ENCODE measurements at regions not wholly inside any gene's neighbourhood (a gene's known extent, or its start where the extent isn't known, plus 50 kb on each side); places are given as distances from the start of the nearest gene placed in this dataset.
"Not testable (repeated sequence)": the region's sequence is repeated elsewhere in the genome, so short reads cannot be mapped to it uniquely, and the experiment has no call there.

DNA sequence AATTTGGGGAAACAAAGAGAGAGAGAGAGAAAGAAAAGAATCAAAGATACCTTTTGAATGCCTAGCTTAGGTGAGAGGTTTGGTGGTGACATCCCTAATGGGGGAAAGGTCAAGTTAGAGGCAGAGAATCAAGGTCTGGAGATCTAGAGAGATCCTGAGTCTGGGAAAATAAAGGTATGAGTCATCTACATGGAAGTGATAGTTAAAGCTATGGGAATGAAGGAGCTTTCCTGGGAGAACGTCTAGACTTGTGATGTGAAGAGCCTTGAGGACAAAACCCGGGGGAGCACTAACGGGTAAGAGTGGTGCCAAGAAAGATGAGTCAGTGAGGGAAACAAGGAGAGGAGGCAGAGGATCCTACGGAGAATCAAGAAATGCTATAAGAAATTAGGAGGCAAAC is 110.8 kb upstream of the RUNX1 start:
- Mint-ChIP-seq H3K4me3 (no peak overlapping the region), H3K27ac (no peak overlapping the region), H3K4me1 (ENCODE audit: low read depth) (peaks cover 6% of the 10 kb centered on the region), H3K36me3 (ENCODE audit: low read depth) (peaks cover 9% of the 10 kb centered on the region), H3K27me3 (ENCODE audit: insufficient read depth) (peaks cover 2% of the 10 kb centered on the region), H3K9me3 (peaks cover 46% of the 10 kb centered on the region)
- no peak for DNase-seq (ENCODE audit: low spot score)
- intact Hi-C loops (cut with micrococcal nuclease): no loop called here

DNA sequence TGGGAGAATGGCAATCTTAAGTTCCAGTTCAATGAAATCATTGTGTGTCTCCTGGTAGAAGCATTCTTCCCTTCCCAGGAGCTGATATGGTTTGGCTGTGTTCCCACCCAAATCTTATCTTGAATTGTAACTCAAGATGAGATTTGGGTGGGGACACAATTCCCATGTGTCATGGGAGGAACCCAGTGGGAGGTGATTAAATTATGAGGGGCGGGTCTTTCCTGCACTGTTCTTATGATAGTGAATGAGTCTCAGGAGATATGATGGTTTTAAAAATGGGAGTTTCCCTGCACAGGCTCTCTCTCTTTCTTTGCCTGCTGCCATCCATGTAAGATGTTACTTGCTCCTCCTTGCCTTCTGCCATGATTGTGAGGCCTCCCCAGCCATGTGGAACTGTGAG is 108.3 kb upstream of the RUNX1 start:
- H3K4me1 Mint-ChIP-seq (ENCODE audit: low read depth); intact Hi-C loops (cut with micrococcal nuclease): not testable (repeated sequence)

DNA sequence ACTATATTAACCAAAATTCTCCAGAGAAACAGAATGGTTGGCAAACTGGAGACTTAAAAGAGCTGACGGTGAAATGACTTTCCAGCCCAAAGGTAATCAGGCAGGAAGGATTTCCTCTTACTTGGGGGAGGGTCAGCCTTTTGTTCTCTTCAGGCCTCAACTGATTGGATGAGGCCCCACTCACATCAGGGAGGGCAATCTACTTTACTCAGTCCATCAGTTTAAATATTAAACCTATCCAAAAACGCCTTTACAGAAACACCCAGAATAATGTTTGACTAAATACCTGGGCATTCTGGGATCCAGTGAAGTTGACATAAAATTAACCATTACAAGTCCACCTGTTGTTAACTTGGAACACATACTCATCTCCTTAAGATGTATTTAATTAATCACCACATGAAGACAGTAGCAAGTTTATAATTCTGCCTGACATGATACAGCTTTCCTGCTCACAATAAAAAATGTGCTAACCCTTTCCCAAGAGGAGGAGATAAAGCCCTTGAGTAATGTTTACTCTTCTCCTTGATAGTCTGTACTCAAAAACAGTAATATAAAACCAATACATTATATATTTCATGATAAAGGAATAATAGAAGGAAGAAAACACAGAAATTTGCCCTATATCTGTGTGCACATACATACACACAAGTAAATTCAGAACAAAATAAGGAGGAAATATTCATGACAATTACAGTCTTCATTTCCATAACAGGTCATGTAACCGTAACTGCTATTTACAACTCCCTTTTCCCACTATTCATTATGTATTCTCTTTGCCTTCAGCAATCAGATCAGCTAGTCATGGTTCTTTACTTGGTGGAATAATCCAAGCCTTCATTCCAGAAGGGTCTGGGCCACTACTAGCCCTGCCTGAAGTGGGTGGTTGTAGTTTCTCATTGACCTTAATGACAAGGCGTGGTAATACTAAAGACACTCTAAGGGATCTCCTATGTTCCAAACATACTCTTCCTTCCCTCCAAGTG is 107.5 kb upstream of the RUNX1 start:
- Mint-ChIP-seq H3K36me3 (ENCODE audit: low read depth) (peaks cover 17% of the 10 kb centered on the region), H3K27ac (no peak overlapping the region), H3K27me3 (ENCODE audit: insufficient read depth) (no peaks in the 10 kb centered on the region), H3K4me3 (no peak overlapping the region), H3K4me1 (ENCODE audit: low read depth) (peaks cover 15% of the 10 kb centered on the region), H3K9me3 (peaks cover 46% of the 10 kb centered on the region)
- no peak for DNase-seq (ENCODE audit: low spot score)
- intact Hi-C loops (cut with micrococcal nuclease): no loop called here

More for the DNA sequence above, 108.3 kb upstream of the RUNX1 start:
- DNase-seq (ENCODE audit: low spot score); H3K27me3 Mint-ChIP-seq (ENCODE audit: insufficient read depth); H3K4me3 Mint-ChIP-seq; H3K27ac Mint-ChIP-seq: not testable (repeated sequence)
- H3K36me3 Mint-ChIP-seq (ENCODE audit: low read depth): peaks cover 11% of the 10 kb centered on the region
- H3K9me3 Mint-ChIP-seq: peaks cover 41% of the 10 kb centered on the region

DNA sequence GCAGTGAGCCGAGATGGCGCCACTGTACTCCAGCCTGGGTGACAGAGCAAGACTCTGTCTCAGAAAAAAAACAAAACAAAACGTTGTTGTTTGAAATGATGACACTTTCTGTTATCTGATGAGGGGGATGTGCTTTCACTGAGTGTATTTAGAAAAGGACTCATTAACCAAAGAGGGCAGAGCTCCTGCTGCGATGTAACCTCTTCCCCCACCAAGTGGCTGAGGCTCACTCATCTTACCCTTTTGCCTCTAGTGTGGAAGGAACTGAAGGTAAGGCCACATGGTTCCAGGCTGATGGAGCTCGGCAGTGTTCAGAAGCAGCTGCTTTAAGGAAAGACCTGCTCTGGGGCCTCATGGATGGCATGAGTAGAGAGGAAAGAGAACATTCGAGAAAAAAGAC is 105.7 kb upstream of the RUNX1 start:
- H3K4me1 Mint-ChIP-seq (ENCODE audit: low read depth): peaks cover 32% of the 10 kb centered on the region
- intact Hi-C loops (cut with micrococcal nuclease): loop anchor here (5.0 kb wide), 1 partner anchor 43 kb away; no protein-coding TSS in a partner anchor
- peaks cover 17% of the 10 kb centered on the region for H3K36me3 Mint-ChIP-seq (ENCODE audit: low read depth)
- H3K27me3 Mint-ChIP-seq (ENCODE audit: insufficient read depth): no peaks in the 10 kb centered on the region
- no peak overlapping the region for H3K4me3 Mint-ChIP-seq
- peaks cover 52% of the 10 kb centered on the region for H3K9me3 Mint-ChIP-seq
- DNase-seq (ENCODE audit: low spot score): no peak
- H3K27ac Mint-ChIP-seq: peak overlapping the region; percentile 32

DNA sequence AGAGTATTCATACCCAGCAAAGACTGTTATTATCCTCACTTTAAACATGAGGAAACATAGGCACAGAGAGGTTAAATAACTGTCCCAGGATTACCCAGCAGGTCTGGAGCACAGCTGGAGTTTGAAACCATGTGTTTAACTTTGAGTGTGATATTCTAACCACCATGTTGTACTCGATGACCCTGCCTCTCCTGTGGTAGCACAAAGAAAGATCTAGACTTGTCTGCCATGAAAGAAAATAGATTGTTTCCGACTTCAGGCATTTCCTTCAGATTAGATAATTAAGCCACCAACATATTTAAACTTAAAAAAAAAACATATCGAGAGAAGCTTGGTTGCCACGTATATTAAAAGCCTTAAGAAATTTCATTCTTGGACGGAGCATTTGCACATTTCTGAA is 104.6 kb upstream of the RUNX1 start:
- H3K27ac Mint-ChIP-seq: no peak overlapping the region
- H3K4me1 Mint-ChIP-seq (ENCODE audit: low read depth): peaks cover 36% of the 10 kb centered on the region
- H3K9me3 Mint-ChIP-seq: peaks cover 42% of the 10 kb centered on the region
- DNase-seq (ENCODE audit: low spot score): no peak
- H3K27me3 Mint-ChIP-seq (ENCODE audit: insufficient read depth): no peaks in the 10 kb centered on the region
- intact Hi-C loops (cut with micrococcal nuclease): loop anchor here (5.0 kb wide), 1 partner anchor 44 kb away; no protein-coding TSS in a partner anchor
- H3K4me3 Mint-ChIP-seq: no peak overlapping the region
- peaks cover 14% of the 10 kb centered on the region for H3K36me3 Mint-ChIP-seq (ENCODE audit: low read depth)

DNA sequence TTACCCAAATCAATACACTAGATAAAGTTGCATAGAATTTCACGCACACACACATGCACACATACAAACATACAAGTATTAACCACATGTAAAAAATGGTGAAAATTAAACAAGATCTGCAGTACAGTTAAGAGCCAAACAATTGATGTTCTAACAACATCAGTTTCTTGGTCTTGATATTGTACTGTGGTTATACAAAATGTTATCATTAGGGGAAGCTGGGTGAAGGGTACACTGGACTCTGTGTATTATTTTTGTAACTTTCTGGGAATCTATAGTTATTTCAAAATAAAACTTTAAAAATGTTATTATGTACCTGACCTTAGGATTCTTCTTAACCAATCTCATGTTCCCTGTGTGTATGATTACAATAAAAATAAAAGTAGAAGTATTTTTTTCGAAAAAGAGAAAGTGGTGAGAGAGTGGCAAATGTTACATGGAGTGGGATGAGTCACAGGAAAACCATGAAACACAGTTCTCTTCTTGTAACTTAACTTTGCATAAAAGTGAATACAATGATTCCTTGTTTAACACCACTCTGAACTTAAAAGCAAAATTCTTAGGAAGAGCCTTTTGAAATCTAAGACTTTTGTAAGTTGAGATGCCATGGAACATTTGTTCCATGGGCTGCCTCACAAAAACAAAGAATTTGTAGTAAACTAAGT is 101.6 kb upstream of the RUNX1 start:
- H3K27me3 Mint-ChIP-seq (ENCODE audit: insufficient read depth): no peaks in the 10 kb centered on the region
- H3K4me1 Mint-ChIP-seq (ENCODE audit: low read depth): peaks cover 36% of the 10 kb centered on the region
- intact Hi-C loops (cut with micrococcal nuclease): loop anchor here (1.0 to 5.0 kb wide), 9 partner anchors 11 to 250 kb away; no protein-coding TSS in a partner anchor
- H3K36me3 Mint-ChIP-seq (ENCODE audit: low read depth): peaks cover 9% of the 10 kb centered on the region
- no peak for DNase-seq (ENCODE audit: low spot score)
- H3K27ac Mint-ChIP-seq: peak overlapping the region; percentile 42
- H3K9me3 Mint-ChIP-seq: peaks cover 24% of the 10 kb centered on the region
- H3K4me3 Mint-ChIP-seq: no peak overlapping the region

DNA sequence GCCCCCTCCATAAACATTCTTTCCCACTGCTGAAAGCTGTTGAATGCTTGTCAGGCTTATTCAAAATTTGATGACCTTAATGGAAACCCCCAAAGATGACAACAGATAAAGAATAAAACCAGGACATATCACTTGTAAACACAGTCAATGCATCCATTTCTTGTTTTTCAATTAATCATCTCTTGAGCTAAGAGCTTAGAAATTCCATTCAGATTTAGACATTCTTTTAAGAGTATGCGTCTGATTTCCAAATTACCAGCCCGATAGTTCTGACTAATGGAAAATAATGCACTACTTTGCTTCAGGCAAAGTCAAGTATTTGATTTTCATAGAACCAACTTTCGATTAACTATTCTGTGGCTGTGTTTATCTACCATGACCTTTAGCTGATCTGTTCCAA is 100.6 kb upstream of the RUNX1 start:
- H3K27ac Mint-ChIP-seq: peak overlapping the region; percentile 42
- no peak overlapping the region for H3K4me3 Mint-ChIP-seq
- peaks cover 16% of the 10 kb centered on the region for H3K9me3 Mint-ChIP-seq
- peaks cover 6% of the 10 kb centered on the region for H3K27me3 Mint-ChIP-seq (ENCODE audit: insufficient read depth)
- DNase-seq (ENCODE audit: low spot score): no peak
- H3K4me1 Mint-ChIP-seq (ENCODE audit: low read depth): peaks cover 31% of the 10 kb centered on the region
- intact Hi-C loops (cut with micrococcal nuclease): loop anchor here (1.0 to 5.0 kb wide), 7 partner anchors 10 to 251 kb away; no protein-coding TSS in a partner anchor
- peaks cover 6% of the 10 kb centered on the region for H3K36me3 Mint-ChIP-seq (ENCODE audit: low read depth)

DNA sequence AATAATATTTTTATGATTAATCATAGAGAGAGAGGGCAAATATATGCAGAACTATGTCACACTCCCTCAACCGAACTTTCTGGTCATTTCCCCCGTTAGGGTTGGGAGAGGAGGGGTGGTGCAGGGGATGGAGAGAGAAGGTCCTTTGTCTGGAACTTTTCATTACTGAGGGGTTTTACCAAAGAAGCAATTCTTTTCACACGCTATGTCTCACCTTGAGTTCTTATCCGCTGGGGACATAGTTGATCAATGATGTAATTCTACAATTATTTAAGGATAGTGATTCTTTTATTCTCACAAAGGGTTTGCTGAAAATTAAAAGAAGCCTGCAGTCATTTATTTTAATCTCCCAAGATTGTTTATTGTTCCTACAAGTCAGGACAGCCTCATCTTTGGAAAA is 98.3 kb upstream of the RUNX1 start:
- peaks cover 6% of the 10 kb centered on the region for H3K27me3 Mint-ChIP-seq (ENCODE audit: insufficient read depth)
- H3K9me3 Mint-ChIP-seq: peaks cover 16% of the 10 kb centered on the region
- peaks cover 32% of the 10 kb centered on the region for H3K4me1 Mint-ChIP-seq (ENCODE audit: low read depth)
- intact Hi-C loops (cut with micrococcal nuclease): no loop called here
- H3K36me3 Mint-ChIP-seq (ENCODE audit: low read depth): peaks cover 6% of the 10 kb centered on the region
- DNase-seq (ENCODE audit: low spot score): no peak
- no peak overlapping the region for H3K4me3 Mint-ChIP-seq
- H3K27ac Mint-ChIP-seq: no peak overlapping the region

DNA sequence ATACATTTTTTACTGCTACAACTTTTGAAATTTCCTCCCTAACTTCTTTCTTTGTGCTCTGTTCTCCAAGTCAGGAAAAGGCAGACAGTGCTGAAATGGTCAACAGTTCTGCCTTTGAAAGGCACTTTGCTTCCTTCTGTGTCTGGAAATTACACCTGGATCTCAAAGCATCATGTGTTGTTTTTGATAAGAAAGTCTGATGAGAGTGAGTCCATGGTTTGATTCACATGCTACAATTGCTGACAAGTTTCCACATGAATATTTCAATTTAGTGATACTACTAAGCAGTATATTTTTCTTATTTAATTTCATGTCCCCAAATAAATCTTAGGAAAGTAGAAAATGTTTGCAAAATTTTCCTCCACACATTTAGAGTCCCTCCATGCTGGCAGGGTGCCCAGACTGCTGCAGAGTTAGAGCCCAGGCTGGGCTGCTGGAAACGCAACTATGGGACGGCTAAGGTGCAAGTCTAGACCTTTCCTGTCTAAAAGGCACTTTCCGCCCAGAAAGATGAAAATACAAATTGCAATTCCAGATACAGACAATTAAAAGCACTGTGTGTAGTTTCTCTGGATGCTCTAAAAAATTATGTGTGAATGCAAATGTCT is 96.6 kb upstream of the RUNX1 start:
- peaks cover 18% of the 10 kb centered on the region for H3K4me1 Mint-ChIP-seq (ENCODE audit: low read depth)
- peaks cover 6% of the 10 kb centered on the region for H3K27me3 Mint-ChIP-seq (ENCODE audit: insufficient read depth)
- H3K27ac Mint-ChIP-seq: no peak overlapping the region
- intact Hi-C loops (cut with micrococcal nuclease): no loop called here
- H3K4me3 Mint-ChIP-seq: no peak overlapping the region
- peaks cover 15% of the 10 kb centered on the region for H3K9me3 Mint-ChIP-seq
- peaks cover 2% of the 10 kb centered on the region for H3K36me3 Mint-ChIP-seq (ENCODE audit: low read depth)
- DNase-seq (ENCODE audit: low spot score): no peak

DNA sequence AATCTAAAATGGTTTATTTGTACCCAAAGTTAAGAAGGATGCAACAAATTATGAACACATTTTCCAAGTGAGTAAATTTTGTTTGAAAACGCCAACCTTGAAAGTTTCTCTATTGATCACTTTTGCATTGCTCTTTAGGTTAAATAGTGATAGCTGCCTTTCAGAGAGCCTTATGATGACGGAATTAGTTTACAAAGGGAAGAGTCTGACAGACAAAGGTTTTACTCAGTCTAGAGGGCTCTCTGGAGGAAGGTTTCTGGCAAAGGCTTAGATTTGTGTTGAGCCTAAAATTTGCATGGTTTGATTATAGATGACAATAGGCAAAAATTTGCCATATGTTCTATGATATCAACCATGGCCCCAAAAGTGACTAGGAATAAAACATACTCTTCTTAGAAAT is 95.9 kb upstream of the RUNX1 start:
- Mint-ChIP-seq H3K4me1 (ENCODE audit: low read depth) (peaks cover 10% of the 10 kb centered on the region), H3K9me3 (peaks cover 8% of the 10 kb centered on the region), H3K36me3 (ENCODE audit: low read depth) (peaks cover 2% of the 10 kb centered on the region), H3K27me3 (ENCODE audit: insufficient read depth) (peaks cover 6% of the 10 kb centered on the region), H3K27ac (peak overlapping the region; percentile 12), H3K4me3 (no peak overlapping the region)
- DNase-seq (ENCODE audit: low spot score): no peak
- intact Hi-C loops (cut with micrococcal nuclease): no loop called here

DNA sequence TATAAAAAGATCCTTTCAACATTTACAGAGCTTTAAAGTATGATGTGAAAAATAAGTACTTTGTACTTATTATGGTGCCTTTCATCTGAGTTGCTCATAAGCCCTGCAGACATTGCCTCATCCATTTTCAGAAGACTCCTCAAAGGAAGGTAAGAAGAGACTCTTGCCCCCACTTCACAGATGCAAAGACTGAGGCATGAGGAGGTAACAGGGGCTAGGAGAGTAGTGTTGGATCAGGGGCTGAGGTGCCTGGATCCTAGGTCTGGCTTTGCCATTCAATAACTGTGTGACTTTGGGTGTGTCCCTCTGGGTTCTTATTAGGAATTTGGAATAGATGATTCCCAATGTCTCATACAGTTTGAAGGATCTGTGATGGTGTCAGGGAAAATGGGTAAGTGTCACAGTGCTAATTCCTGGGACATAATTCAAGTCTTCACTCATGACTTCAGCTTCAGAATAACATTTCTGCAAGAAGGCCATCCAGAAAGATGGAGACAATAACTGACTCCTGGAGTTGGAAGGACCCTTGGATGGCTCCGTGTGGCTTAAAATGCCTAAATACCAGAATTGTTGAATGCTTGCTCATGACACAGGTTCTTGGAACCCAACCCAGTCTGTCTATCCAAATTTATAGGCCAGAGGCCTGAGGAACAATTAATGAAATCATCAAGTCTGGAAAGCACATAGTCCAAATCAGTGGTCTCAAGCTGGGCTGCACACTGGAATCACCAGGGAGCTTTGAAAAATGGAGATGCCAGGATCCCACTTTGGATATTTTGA is 93.1 kb upstream of the RUNX1 start:
- H3K9me3 Mint-ChIP-seq: peaks cover 5% of the 10 kb centered on the region
- DNase-seq (ENCODE audit: low spot score): no peak
- no peak overlapping the region for H3K4me3 Mint-ChIP-seq
- peaks cover 24% of the 10 kb centered on the region for H3K4me1 Mint-ChIP-seq (ENCODE audit: low read depth)
- H3K27ac Mint-ChIP-seq: no peak overlapping the region
- intact Hi-C loops (cut with micrococcal nuclease): no loop called here
- H3K27me3 Mint-ChIP-seq (ENCODE audit: insufficient read depth): peaks cover 6% of the 10 kb centered on the region
- H3K36me3 Mint-ChIP-seq (ENCODE audit: low read depth): peaks cover 2% of the 10 kb centered on the region

DNA sequence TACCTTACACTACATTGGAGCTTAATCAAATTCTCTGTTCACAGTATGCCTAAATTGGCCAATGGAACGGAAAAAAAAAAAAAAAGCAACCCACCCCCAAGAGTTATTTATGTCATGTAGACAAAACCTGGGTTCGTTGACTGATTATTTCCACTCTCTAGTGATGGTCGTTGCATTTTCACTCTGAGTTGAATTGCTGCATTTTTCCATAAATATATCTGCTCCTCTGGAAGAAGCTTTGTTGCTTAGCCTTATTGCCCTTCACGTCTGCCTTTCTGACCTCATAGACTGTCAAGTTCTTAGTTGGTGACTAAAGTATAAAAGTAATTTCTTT is 90.2 kb upstream of the RUNX1 start:
- H3K4me3 Mint-ChIP-seq: peak overlapping the region; percentile 62
- H3K36me3 Mint-ChIP-seq (ENCODE audit: low read depth): peaks cover 2% of the 10 kb centered on the region
- intact Hi-C loops (cut with micrococcal nuclease): loop anchor here (1.0 to 5.0 kb wide), 12 partner anchors 11 to 389 kb away; partner anchors contain the start of gene RUNX1
- H3K4me1 Mint-ChIP-seq (ENCODE audit: low read depth): peaks cover 23% of the 10 kb centered on the region
- H3K27ac Mint-ChIP-seq: peak overlapping the region; percentile 93
- peaks cover 5% of the 10 kb centered on the region for H3K9me3 Mint-ChIP-seq
- DNase-seq (ENCODE audit: low spot score): no peak
- no peaks in the 10 kb centered on the region for H3K27me3 Mint-ChIP-seq (ENCODE audit: insufficient read depth)
